IMR-90 (cell line): ENCODE measurements at regions not wholly inside any gene's neighbourhood (a gene's known extent, or its start where the extent isn't known, plus 50 kb on each side); places are given as distances from the start of the nearest gene placed in this dataset.

Source experiments
- ATAC-seq: fragments of 200-7000 bp; cut with Tn5 transposase; 2 replicates; pipeline ENCODE4 v1.9.1; 2020; ENCODE audit warnings: low read depth, mild to moderate bottlenecking, moderate library complexity
- BruUV-seq: library from RNA; stranded (reverse); fragments of 400-500 nt; replicated peaks from 2 replicates; lab custom pipeline; 2021; lab: Mats Ljungman, UMichigan
- CTCF ChIA-PET: fragments of 300-600 bp; formaldehyde crosslinking; extraction: SDS; loops from one replicate; lab custom pipeline; 2021; ENCODE audit warnings: antibody characterized with exemption; lab: Yijun Ruan, JAX
- POLR2A ChIA-PET: fragments of 300-600 bp; sonication (Branson Sonifier 250); formaldehyde crosslinking; loops from one replicate; lab custom pipeline; 2022; ENCODE audit warnings: antibody characterized with exemption; ENCODE audit not compliant: unreplicated experiment; lab: Charles Lee
- DNase-seq: peaks from one replicate; pipeline ENCODE4 v3.0.0; 2013
- H2AFZ ChIP-seq: replicated peaks from 2 replicates; pipeline ENCODE3; 2013; ENCODE audit warnings: low read length, mild to moderate bottlenecking; ENCODE audit not compliant: poor library complexity
- H2AK5ac ChIP-seq: 2 replicates; pipeline ENCODE4 v1.6.1; 2013; ENCODE audit warnings: low read depth, low read length, inconsistent platforms
- H2AK9ac ChIP-seq: replicated peaks from 2 replicates; pipeline ENCODE3; 2013; ENCODE audit warnings: mild to moderate bottlenecking, low read depth, low read length, moderate library complexity; ENCODE audit not compliant: poor library complexity
- H2BK120ac ChIP-seq: 2 replicates; pipeline ENCODE4 v1.6.1; 2013; ENCODE audit warnings: low read depth, low read length, inconsistent platforms
- H2BK15ac ChIP-seq: 3 replicates; pipeline ENCODE4 v1.6.1; 2013; ENCODE audit warnings: low read depth, low read length, inconsistent platforms
- H2BK20ac ChIP-seq: 2 replicates; pipeline ENCODE4 v1.6.1; 2013; ENCODE audit warnings: low read depth, mild to moderate bottlenecking, inconsistent platforms, low read length, moderate library complexity
- H2BK5ac ChIP-seq: 2 replicates; pipeline ENCODE4 v1.6.1; 2013; ENCODE audit warnings: mild to moderate bottlenecking, low read depth, low read length, inconsistent platforms; ENCODE audit not compliant: poor library complexity, severe bottlenecking
- H3K14ac ChIP-seq: replicated peaks from 2 replicates; pipeline ENCODE4 v1.6.1; 2013; ENCODE audit warnings: low read depth, low read length, inconsistent platforms
- H3K18ac ChIP-seq: 2 replicates; pipeline ENCODE4 v1.6.1; 2013; ENCODE audit warnings: low read depth, low read length, control low read depth
- H3K23ac ChIP-seq: 2 replicates; pipeline ENCODE4 v1.6.1; 2013; ENCODE audit warnings: low read depth, low read length, inconsistent platforms
- H3K27ac ChIP-seq: 2 replicates; pipeline ENCODE4 v1.5.1; 2013; ENCODE audit warnings: mild to moderate bottlenecking, control low read depth, low read length; ENCODE audit not compliant: insufficient read depth
- H3K27me3 ChIP-seq: 2 replicates; pipeline ENCODE4 v1.6.1; 2013; ENCODE audit warnings: low read length; ENCODE audit not compliant: control insufficient read depth, insufficient read depth
- H3K36me3 ChIP-seq: 2 replicates; pipeline ENCODE4 v1.6.1; 2013; ENCODE audit warnings: low read length, mixed read lengths; ENCODE audit not compliant: control insufficient read depth, insufficient read depth
- H3K4ac ChIP-seq: 2 replicates; pipeline ENCODE4 v1.6.1; 2013; ENCODE audit warnings: low read depth, low read length, inconsistent platforms
- H3K4me1 ChIP-seq: 2 replicates; pipeline ENCODE4 v1.6.1; 2013; ENCODE audit warnings: low read length, mixed read lengths; ENCODE audit not compliant: control insufficient read depth, insufficient read depth
- H3K4me2 ChIP-seq: 2 replicates; pipeline ENCODE4 v1.6.1; 2013; ENCODE audit warnings: low read depth, mild to moderate bottlenecking, control low read depth, low read length, moderate library complexity
- H3K4me3 ChIP-seq: 2 replicates; pipeline ENCODE4 v1.5.1; 2013; ENCODE audit warnings: low read depth, mild to moderate bottlenecking, control low read depth, low read length, moderate library complexity; ENCODE audit not compliant: insufficient read depth
- H3K56ac ChIP-seq: 2 replicates; pipeline ENCODE4 v1.6.1; 2013; ENCODE audit warnings: low read length, inconsistent platforms; ENCODE audit not compliant: insufficient read depth; ENCODE audit errors: extremely low read depth
- H3K79me1 ChIP-seq, 2 experiments: 2 replicates each; pipeline ENCODE4 v1.6.1; 2013; ENCODE audit warnings: low read length in 2 of 2, inconsistent platforms in 1 of 2, low read depth in 1 of 2
- H3K9ac ChIP-seq: 2 replicates; pipeline ENCODE4 v1.6.1; 2013; ENCODE audit warnings: low read depth, low read length, control low read depth
- H3K9me1 ChIP-seq: 2 replicates; pipeline ENCODE4 v1.6.1; 2013; ENCODE audit warnings: low read length, inconsistent platforms; ENCODE audit not compliant: insufficient read depth
- H3K9me3 ChIP-seq: 2 replicates; pipeline ENCODE4 v1.6.1; 2013; ENCODE audit warnings: low read length; ENCODE audit not compliant: control insufficient read depth, insufficient read depth
- H4K20me1 ChIP-seq: 2 replicates; pipeline ENCODE4 v1.6.1; 2013; ENCODE audit warnings: low read length, inconsistent platforms; ENCODE audit not compliant: insufficient read depth
- H4K5ac ChIP-seq: 2 replicates; pipeline ENCODE4 v1.6.1; 2013; ENCODE audit warnings: mild to moderate bottlenecking, low read depth, low read length, control low read depth
- H4K8ac ChIP-seq, 2 experiments: 2 replicates each; pipeline ENCODE4 v1.6.1; 2013; ENCODE audit warnings: low read depth in 2 of 2, low read length in 2 of 2, control low read depth in 1 of 2, inconsistent platforms in 1 of 2
- H4K91ac ChIP-seq: 2 replicates; pipeline ENCODE4 v1.6.1; 2013; ENCODE audit warnings: low read depth, low read length, inconsistent platforms; ENCODE audit not compliant: insufficient read depth
- BHLHE40 ChIP-seq: fragments of 150-350 bp; IDR thresholded peaks from 2 replicates; pipeline ENCODE4 v1.6.1; 2016; ENCODE audit warnings: mild to moderate bottlenecking, low read depth, low read length
- CEBPB ChIP-seq: IDR thresholded peaks from 2 replicates; pipeline ENCODE4 v1.6.1; 2012; ENCODE audit warnings: low read depth, low read length, improper control_type of control experiment
- CHD1 ChIP-seq: IDR thresholded peaks from 2 replicates; pipeline ENCODE4 v1.6.1; 2012; ENCODE audit warnings: low read depth, low read length, improper control_type of control experiment
- ELK1 ChIP-seq: fragments of 150-350 bp; IDR thresholded peaks from 2 replicates; pipeline ENCODE4 v1.6.1; 2016; ENCODE audit warnings: low read depth, mild to moderate bottlenecking, low read length, moderate library complexity, borderline replicate concordance
- FOS ChIP-seq: fragments of 150-350 bp; IDR thresholded peaks from 2 replicates; pipeline ENCODE4 v1.6.1; 2016; ENCODE audit warnings: low read depth, low read length
- MAFK ChIP-seq: IDR thresholded peaks from 2 replicates; pipeline ENCODE4 v1.6.1; 2012; ENCODE audit warnings: low read depth, low read length, improper control_type of control experiment
- MAZ ChIP-seq: IDR thresholded peaks from 2 replicates; pipeline ENCODE4 v1.6.1; 2012; ENCODE audit warnings: low read depth, mild to moderate bottlenecking, low read length, improper control_type of control experiment, moderate library complexity, borderline replicate concordance
- MXI1 ChIP-seq: IDR thresholded peaks from 2 replicates; pipeline ENCODE4 v1.6.1; 2012; ENCODE audit warnings: low read depth, mild to moderate bottlenecking, low read length, moderate library complexity, borderline replicate concordance
- NFE2L2 ChIP-seq: fragments of 150-350 bp; IDR thresholded peaks from 2 replicates; pipeline ENCODE4 v1.6.1; 2016; ENCODE audit warnings: low read depth, mild to moderate bottlenecking, low read length
- POLR2A ChIP-seq: IDR thresholded peaks from 2 replicates; pipeline ENCODE4 v1.6.1; 2012; ENCODE audit warnings: mild to moderate bottlenecking, low read depth, low read length
- RAD21 ChIP-seq: IDR thresholded peaks from 2 replicates; pipeline ENCODE4 v1.6.1; 2012; ENCODE audit warnings: low read length, improper control_type of control experiment
- RCOR1 ChIP-seq: IDR thresholded peaks from 2 replicates; pipeline ENCODE4 v1.6.1; 2012; ENCODE audit warnings: mild to moderate bottlenecking, low read length, improper control_type of control experiment; ENCODE audit not compliant: insufficient replicate concordance
- RFX5 ChIP-seq: IDR thresholded peaks from 2 replicates; pipeline ENCODE4 v1.8.0; 2012; ENCODE audit warnings: low read depth, mild to moderate bottlenecking, low read length, moderate library complexity
- SMC3 ChIP-seq: fragments of 150-350 bp; IDR thresholded peaks from 2 replicates; pipeline ENCODE4 v1.6.1; 2016; ENCODE audit warnings: low read depth, mild to moderate bottlenecking, antibody characterized with exemption, low read length, moderate library complexity
- WGBS, 2 experiments: methylation state at CpG; one replicate each; pipeline versions ENCODE4 v1.1.5 to v1.1.7; 2013; ENCODE audit warnings: missing lambda C conversion rate in 2 of 2; ENCODE audit not compliant: insufficient read length in 1 of 2; ENCODE audit errors: extremely low coverage in 2 of 2; 5-methylcytosine and 5-hydroxymethylcytosine counted together
- dilution Hi-C: fragments of 300-500 bp; cut with HindIII; formaldehyde crosslinking; loops from one replicate; pipeline ENCODE4 v1.14.3; 2018; ENCODE audit warnings: low sequenced_read_pairs; ENCODE audit not compliant: unreplicated experiment
- in situ Hi-C: fragments of 300-500 bp; cut with MboI; formaldehyde crosslinking; loops from 3 replicates; pipeline ENCODE4 v1.14.3; 2019; ENCODE audit warnings: low sequenced_read_pairs, inconsistent platforms, mixed read lengths
- intact Hi-C: fragments of 100-400 bp; cut with micrococcal nuclease; formaldehyde crosslinking; loops from 2 replicates; pipeline ENCODE4 v1.10.0; 2022
- TF ChIP-seq, protein P1 (sequence below): fragments of 150-350 bp; IDR thresholded peaks from 2 replicates; pipeline ENCODE4 v1.6.1; 2017; ENCODE audit warnings: mild to moderate bottlenecking, antibody characterized with exemption, low read length, low read depth
- TF ChIP-seq, protein P2 (sequence below): conservative IDR thresholded peaks from 2 replicates; pipeline ENCODE4 v1.5.1; 2012; ENCODE audit warnings: mild to moderate bottlenecking, low read depth, low read length, improper control_type of control experiment

DNA sequence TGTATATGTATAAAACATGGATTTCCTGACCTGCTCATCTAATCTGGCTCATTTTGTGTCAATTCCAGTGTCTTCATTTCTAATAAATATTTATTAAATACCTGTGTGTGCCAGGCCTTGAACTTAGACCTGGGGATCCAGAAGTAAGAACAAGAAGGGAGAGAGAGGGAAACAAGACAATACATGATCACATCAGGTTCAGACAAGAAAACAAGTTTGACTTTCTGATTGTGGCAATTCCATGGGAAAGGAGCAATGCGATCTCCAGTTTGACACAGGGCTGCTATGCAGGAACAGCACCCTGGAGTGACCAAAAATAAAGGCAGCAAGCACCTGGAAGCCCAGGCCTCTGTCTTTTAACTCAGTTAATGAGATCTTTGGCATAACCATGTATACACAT is 198.1 kb upstream of the ACTBL2 start:
- ATAC-seq: no peak
- H3K4ac ChIP-seq: no peak overlapping the region
- in situ Hi-C loops: no loop called here

More for the DNA sequence above, 198.1 kb upstream of the ACTBL2 start:
- Histone ChIP-seq H3K9ac (no peak overlapping the region), H3K9me1 (no peaks in the 10 kb centered on the region), H2BK5ac (no peak overlapping the region), H2BK120ac (no peak overlapping the region; the same call in 1 of the 2 replicates), H2AK9ac (no peak overlapping the region), H3K4me3 (no peak overlapping the region), H4K5ac (no peak overlapping the region), H3K4me1 (peaks cover 8% of the 10 kb centered on the region), H3K27me3 (no peaks in the 10 kb centered on the region), H3K27ac (no peak overlapping the region), H2AK5ac (no peak overlapping the region; the same call in 1 of the 2 replicates), H3K23ac (no peak overlapping the region), H3K18ac (no peak overlapping the region), H2BK15ac (no peak overlapping the region), H3K14ac (no peak overlapping the region), H2BK20ac (no peak overlapping the region), H3K79me1 (no peaks in the 10 kb centered on the region), H4K20me1 (no peaks in the 10 kb centered on the region), H3K4me2 (no peak overlapping the region), H3K56ac (no peak overlapping the region), H3K36me3 (no peaks in the 10 kb centered on the region), H2AFZ (no peak overlapping the region), H3K9me3 (no peaks in the 10 kb centered on the region), H4K91ac (no peak overlapping the region), H4K8ac (no peak overlapping the region)
- POLR2A ChIA-PET: no interaction called here
- intact Hi-C loops: no loop called here
- TF ChIP-seq MXI1 (no peak), FOS (no peak), BHLHE40 (no peak), RCOR1 (no peak), RFX5 (no peak), MAFK (no peak), SMC3 (no peak), NFE2L2 (no peak), CEBPB (no peak), MAZ (no peak), POLR2A (no peak), ELK1 (no peak), CHD1 (no peak), RAD21 (no peak)
- TF ChIP-seq, protein P1, sequence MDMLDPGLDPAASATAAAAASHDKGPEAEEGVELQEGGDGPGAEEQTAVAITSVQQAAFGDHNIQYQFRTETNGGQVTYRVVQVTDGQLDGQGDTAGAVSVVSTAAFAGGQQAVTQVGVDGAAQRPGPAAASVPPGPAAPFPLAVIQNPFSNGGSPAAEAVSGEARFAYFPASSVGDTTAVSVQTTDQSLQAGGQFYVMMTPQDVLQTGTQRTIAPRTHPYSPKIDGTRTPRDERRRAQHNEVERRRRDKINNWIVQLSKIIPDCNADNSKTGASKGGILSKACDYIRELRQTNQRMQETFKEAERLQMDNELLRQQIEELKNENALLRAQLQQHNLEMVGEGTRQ: no peak
- TF ChIP-seq, protein P2, sequence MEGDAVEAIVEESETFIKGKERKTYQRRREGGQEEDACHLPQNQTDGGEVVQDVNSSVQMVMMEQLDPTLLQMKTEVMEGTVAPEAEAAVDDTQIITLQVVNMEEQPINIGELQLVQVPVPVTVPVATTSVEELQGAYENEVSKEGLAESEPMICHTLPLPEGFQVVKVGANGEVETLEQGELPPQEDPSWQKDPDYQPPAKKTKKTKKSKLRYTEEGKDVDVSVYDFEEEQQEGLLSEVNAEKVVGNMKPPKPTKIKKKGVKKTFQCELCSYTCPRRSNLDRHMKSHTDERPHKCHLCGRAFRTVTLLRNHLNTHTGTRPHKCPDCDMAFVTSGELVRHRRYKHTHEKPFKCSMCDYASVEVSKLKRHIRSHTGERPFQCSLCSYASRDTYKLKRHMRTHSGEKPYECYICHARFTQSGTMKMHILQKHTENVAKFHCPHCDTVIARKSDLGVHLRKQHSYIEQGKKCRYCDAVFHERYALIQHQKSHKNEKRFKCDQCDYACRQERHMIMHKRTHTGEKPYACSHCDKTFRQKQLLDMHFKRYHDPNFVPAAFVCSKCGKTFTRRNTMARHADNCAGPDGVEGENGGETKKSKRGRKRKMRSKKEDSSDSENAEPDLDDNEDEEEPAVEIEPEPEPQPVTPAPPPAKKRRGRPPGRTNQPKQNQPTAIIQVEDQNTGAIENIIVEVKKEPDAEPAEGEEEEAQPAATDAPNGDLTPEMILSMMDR: no peak
- WGBS, 2 experiments: no CpG with 5 or more reads among the region's 1 CpG
- CTCF ChIA-PET: no interaction called here
- DNase-seq: no peak
- no TSS peak for BruUV-seq
- dilution Hi-C loops: no loop called here
